Activated CD4-positive, alpha-beta T cell treated with anti-CD3 and anti-CD28 coated beads, Interleukin-2, amount 50 U/mL, for 1 hour (primary cell): ENCODE measurements at regions not wholly inside any gene's neighbourhood (a gene's known extent, or its start where the extent isn't known, plus 50 kb on each side); places are given as distances from the start of the nearest gene placed in this dataset.

Experiments used
- DNase-seq: peaks from one replicate; pipeline ENCODE4 v3.0.0-alpha.2; 2020

DNA sequence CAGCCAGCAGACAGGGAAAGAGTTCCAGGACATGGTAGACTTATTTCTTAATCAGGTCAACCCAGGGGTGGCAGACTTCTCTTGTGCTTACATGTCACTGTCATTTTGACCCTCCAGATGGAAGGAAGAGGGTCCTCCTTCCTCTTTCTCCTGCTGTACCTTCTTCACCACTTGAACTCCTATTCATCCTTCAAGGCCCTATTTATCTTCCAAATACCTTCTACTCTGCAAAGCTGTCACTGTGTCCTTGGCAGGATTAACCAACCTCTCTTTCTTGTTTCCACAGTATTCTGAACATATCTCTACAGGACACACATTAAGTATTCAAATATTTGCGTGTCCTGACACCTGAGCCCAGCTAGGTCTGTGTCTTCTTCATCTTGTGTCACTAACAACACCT lies 163.1 kb downstream of the DICER1 start:
- no peak for DNase-seq

DNA sequence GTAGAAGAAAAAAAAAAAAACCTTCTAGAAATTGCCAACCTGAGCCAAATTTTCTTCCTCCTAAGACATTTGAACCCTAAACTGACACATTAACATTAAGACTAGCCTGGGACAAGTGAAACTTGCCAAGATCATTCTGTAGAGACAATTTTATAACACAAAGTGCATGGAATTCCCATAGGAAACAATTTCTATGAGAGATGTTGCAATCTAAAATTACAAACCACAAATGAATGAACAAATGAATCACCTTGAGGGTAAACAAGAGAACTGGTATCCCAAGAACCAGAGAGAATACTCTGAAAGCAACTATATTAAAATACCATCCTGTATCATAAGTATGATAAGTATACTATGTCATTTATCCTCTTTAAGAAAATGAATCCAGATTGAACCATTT lies 165.3 kb downstream of the DICER1 start:
- DNase-seq: no peak

DNA sequence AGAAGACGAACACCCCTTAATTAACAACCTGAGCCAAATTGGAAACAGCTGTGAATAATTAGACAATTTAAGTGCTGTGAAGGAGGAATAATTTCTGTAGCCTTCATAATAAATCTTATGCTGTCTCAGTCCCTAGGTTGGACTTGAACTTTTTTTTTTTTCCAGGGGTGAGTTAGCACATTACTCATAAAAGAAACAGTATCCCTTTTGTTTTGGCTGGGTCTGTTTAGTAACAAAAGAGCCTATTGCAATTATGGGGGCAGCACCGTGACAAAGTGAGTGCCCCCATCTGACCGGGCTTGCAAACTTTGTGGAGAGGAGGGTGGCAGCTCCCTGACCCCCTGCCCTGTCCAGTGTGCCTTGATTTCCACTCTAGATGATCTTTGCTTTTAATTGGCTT lies 167.4 kb downstream of the DICER1 start:
- no peak for DNase-seq

DNA sequence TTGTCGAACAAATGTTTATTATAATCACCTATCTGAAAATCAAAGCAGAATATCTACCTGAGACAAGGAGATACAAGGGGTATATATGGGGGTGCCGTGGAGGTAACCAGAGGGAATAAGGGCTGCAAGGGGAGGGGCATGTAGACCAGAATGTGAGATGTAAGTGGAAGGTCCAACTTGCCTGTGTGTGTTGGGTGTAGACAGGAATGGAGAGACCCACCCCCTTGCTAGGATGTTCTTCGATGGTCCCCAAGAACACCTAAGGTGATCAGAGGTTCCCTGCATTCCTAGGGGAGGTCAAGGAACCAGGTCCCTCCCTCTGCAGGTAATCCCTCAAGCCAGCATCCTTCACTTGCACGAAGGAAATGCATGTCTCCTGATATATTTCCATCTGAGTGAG lies 167.9 kb downstream of the DICER1 start:
- DNase-seq: no peak

DNA sequence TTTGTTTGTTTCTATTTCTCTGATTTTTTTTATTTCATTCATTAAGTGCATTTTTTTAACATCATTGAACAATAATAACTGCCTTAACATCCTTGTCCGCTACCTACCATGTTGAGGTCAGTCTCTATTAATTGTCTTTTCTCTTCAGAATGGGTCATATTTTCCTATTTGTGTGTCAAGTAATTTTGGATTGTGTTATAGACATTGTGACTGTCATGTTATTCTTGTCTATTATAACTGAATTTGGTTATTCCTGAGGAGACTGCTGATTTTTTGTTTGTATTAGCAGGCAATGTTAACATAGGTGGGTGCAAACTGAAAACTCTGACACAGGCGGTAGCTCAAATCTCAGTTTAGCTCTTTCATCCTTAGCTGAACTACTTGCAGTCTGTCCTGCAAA lies 169.9 kb downstream of the DICER1 start:
- no peak for DNase-seq

DNA sequence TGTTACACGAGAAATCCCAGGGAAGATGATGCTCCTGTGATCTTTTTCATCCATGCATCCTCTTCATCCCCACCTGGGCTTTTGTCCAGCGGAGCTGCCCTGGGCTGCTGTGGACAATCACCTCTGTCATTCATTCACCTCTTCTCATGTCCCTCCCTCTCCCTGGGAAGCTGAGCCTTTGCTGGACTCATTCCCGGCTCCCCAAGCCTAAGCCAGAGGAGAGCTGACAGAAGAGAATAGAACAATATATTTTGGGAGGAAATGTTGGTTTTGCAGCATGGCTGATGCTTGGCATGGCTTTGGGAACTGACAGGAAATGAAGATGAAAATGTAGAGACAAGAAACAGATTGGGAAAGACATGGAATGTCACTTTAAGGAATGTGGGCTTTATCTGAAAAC lies 177.4 kb downstream of the DICER1 start:
- no peak for DNase-seq

DNA sequence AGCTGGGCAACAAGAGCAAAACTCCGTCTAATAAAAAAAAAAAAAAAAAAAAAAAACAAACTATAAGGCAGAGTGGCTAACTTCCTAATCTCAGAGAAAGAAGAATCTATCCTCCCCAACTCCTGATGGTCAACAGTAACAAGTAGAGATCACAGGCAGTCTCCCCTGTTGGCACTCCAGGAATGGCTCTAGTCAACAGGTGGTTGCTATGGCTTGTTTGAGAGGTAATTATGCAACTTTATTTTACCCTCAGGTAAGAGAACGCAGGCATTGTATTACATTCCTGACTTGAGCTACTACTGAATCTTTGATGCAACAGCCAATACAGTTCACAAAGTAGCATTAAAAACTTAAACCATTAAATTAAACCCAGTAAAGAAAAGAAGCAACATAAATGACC lies 180.3 kb downstream of the DICER1 start:
- DNase-seq: no peak

DNA sequence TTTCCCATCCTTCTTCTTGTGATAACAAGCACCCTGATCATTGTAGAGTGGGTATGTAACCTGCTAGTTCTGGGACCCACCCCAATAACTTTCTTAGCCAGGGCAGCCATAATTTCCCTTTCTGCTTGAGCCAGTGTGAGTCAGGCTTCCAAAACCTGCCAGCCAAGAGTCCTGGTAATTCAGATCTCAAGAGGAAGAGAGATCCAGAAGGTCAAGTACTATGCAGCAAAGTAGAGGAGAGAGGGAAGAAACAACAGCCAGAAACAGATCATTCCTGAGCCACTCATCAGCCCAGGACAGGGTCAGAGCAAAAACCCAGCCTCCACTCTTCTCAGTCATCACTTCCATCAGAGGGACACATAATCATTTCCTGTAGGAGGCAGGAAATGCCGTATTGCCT lies 182.0 kb downstream of the DICER1 start:
- DNase-seq: no peak

DNA sequence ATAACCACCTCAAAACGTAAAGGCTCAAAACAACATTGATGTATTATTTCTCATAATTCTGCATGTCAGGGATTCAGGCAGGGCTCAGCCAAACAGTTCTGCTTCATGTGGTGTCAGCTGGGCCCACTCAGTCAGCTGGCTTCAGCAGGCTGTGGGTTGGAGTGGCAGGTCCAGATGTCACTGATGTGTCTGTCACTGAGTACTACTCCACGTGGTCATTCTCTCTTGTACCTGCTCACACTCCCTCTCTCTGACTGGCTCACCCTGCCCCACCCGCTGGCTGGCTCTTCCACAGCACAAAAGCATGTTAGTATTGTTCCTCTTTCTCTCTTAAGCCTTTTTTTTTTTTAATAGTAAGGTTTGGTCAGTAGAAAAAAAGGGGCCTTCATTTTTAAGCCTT lies 182.4 kb downstream of the DICER1 start:
- DNase-seq: no peak

DNA sequence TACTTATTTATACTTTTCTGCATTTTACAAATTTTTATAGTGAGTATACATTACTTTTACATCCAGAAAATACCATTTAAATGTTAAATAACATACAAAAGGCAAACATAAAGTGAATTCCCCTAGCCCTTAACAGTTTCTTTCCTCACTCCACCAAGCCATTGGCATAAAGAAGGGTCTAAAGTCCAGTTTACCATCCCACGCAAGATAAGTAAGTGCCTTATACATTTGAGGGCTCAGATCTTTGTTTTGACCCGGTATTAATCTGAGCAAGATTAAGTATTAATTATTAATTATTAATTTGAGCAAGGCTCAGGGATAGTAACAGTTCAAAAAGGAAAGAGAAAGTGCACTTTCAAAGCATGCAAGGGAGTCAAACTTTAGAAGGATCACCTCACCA lies 182.9 kb downstream of the DICER1 start:
- no peak for DNase-seq

DNA sequence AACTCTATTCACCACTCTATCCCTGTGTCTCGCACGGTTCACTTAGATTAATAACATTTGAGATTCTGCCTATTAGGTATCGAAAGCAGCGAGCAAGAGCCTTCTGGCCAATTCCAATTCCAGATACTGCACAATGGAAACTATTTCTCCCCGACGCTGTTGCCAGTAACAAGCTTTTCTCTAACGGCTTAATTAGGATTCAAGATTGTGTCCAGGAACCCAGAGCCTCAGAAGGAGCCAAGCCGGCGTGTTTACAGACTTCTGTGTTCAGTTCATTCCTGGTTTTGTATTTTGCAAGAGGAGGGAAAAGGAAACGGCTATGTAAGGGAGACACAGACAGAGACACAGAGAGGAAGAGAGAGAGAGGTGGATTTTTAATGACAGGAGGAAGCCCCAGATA lies 185.6 kb downstream of the DICER1 start:
- DNase-seq: no peak

DNA sequence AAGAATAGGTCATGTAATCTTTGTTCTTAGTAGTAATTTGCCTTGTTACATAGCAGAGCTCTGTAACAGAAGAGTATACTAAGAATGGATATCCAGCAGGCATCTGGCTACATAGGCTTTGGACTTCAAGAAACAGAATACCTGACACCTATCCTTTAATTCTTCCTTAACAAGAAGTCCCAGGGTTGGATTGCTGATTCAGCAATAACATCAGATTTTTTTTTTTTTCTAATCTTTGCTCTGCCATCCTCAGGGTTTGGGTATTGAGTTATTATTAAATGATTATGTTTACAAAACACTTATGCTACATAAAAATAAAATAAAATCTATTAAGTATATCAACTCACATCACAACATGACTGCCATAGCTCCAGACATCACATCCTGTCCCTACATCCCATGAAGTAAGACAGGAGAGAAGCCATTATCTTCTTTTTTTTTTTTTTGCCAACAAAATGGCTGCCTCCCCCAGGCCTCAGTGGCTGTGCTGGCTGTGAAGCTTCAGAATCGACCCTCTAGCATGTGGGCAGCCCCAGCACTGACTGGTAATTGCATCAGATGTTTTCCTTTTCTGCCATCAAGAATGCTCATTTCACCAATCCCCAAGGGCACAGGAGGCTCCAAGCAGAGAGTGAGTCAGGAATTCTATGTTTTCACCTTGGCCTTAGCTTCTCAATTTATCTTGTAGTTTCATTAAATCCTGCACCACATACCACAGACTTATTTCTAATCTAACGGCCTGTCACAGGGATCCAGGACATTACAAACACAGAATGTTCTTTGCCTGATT lies 186.2 kb downstream of the DICER1 start:
- no peak for DNase-seq

DNA sequence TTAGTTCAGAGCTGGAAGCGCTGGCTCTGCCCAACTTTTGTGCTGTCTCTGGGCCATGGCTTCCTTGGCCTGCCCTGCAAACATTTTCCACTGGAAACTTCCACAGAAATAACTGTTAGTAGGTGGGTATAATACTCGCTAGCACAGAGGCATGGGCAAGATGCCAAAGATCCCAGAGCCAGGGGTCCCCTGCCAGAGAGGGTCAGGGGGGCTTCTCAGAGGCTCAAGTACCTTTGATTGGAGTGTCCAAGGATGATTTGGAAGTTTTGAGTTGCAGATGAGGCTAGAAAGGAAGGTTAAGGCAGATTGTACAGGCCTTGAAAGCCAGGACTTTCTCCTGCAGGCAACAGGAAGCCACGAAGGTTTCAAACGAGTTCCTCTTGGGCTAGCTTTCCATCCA lies 187.6 kb downstream of the DICER1 start:
- DNase-seq: no peak

DNA sequence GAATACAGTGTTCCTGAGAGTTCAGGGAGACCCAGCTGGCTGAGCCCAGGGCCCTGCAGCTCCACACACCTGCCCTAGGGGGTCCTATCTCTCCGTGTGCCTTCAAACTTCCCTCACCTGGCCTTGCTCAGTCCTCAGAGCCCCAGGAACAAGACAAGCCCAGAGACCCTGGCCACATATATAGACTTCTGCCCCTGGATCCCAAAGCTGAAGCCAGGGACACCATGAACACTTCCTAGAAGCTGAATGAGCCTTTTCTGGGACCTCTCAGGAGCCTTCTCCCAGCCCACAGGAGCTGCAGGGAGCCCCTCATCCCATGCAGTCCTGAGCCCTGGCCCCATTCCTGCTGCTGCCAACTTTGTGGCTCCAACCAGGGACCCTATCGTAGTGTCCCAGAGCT lies 190.5 kb downstream of the DICER1 start:
- no peak for DNase-seq

DNA sequence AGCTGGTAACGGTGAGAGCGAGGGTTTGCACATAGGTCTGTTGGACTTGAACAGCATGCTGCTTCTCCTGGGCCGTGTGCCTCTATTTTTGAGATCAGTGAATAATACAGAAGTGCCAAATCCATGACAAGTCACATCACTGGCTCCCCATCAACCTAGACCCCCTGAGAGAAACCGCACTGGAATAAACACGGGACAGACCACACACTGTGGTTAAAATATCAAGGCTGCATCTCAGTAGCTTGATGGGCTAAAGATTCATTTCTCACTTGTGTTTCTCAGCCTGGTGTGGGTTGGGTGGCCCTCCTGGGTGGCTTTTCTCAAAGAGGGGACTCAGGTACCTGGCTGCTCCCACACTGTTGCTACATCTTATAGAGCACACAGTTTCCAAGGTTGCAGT lies 191.0 kb downstream of the DICER1 start:
- no peak for DNase-seq

DNA sequence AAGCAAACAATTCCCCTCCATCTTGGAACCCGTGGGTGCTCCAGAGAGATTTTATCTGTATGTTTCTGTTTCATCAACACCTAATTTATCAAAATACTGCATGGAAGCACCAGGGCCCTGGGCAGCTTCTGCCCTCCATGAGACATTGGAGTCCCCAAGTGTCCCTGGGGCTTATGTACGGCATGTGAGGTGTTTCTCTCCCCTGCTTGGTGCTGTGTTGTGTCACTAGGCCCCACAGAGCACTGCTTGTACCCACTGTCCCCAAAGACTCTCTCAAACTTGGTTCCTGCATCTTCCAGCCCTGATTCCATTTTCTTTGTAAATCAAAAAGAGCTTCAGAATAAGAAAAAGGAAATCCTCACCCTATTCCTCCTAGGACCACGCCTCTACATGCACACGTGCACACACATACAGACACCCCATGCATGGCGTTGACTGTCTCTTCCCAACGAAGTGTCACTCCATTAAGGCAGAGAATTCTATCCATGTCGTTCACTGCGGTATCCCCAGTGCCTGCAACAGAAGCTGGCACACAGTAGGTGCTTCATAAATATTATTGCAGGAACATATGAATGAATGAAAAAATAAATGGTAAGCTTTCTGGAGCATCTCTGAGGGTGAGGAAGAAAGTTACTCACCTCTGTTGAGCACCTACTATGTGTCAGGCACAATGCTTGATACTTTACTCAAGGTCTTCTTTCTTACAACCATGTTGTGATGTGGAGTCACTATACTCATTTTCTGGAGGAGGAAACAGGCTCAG lies 191.6 kb downstream of the DICER1 start:
- DNase-seq: no peak

DNA sequence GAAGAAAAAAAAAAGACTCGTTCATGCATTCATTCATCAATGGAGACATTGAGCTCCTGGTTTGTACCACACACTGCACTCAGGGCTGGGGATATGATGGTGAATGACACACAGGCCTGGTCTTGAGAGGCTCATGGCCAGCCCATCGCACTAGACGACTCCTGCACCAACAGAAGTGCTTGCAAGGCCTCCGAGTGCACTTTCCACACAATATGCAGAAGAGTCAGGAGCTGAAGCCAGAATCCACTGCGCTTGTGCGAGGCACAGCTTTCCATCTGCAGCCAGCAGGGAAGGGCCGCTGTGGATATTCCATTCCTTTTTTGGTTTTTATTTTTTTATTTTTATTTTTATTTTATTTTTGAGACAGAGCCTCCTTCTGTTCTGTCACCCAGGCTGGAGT lies 192.4 kb downstream of the DICER1 start:
- DNase-seq: no peak

DNA sequence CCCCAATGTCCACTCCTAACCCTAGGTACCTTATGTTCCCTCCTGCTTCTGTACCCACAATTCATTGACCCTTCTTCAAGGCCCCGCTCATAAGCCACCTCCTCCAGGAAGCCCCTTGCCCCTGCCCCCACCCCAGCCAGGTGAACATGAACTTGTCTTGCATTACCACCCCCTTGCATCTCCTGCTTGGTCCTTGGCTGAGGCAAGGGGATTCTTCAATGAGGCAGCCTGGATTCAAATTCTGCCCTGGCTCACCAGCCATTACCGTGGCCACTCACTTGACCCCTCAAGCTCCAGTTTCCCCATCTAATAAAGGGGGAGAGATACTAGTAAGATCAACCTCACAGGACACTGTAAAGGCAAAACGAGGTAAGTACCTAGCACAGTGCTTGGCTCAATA lies 193.1 kb downstream of the DICER1 start:
- no peak for DNase-seq

DNA sequence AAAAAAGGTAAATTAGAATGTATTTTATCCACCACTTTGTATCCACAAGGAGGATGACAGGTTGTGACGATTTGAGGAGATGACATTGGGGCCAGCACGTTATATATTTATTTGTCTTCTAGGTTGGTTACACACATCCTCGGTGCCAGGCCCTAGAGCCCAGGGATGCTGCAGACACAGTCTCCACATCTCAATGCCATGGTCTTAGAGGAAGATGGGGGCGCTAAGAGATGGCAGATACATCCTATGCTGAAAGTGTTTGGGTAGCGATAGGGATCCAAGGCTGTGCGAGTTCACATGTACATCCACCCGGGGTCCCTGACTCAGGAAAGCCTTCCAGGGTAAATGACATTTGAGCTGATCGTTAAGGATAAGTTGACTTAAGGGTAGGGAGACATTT lies 193.1 kb upstream of the GSC start:
- no peak for DNase-seq

DNA sequence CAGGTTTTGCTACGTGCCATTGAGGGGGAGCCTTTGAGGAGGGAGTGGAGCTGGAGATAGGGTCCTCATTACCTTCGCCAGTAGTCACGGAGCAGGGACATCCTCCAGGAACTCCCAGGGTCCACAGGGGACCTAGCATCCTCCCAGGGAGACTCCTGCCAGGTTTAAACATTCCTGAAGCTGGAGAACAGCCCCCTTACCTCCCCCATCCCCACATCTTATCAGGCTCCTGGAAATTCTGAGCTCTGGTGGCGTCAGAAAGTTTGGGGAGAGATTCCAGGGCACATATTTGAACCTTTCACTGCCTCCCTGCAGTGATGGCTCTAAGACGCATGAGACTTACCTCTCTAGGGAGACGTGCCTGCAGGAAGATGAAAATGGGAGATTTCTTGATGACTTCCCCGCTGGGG lies 192.3 kb upstream of the GSC start:
- no peak for DNase-seq

DNA sequence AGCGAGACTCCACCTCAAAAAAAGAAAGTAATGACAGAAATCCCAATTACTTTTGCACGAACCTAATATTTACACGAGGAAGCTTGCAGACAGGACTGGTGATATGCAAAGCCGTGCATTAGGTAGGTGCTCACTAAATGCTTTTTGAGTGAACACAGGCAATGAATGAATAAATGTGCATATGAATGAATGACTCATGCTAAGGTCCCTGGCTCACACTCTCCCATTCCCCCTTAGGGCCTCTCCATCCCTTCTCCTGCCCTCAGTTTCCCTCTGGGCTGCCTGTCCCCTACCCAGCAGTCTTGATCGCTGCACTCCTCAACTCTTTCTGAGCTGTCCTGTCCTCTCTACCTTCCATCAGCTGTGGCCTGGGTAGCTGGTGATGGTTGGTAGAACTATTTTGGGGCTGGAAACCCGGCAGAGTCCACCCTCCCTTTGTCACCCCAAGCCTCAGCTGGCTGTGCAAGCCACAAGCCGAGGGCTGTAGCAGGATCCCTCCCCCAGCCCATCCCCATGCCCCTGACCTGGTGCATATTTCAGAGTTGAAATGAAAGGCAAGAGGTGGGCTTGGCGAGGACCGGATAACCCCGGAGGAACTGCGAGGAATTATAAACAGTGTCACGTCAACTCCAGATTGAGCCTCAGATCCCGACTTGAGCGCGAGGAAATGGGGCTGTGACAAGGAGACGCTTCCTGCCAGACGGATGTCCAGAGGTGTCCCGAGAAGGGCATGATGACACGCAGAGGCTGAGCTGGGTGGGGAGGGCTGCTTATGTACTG lies 191.7 kb upstream of the GSC start:
- DNase-seq: no peak

DNA sequence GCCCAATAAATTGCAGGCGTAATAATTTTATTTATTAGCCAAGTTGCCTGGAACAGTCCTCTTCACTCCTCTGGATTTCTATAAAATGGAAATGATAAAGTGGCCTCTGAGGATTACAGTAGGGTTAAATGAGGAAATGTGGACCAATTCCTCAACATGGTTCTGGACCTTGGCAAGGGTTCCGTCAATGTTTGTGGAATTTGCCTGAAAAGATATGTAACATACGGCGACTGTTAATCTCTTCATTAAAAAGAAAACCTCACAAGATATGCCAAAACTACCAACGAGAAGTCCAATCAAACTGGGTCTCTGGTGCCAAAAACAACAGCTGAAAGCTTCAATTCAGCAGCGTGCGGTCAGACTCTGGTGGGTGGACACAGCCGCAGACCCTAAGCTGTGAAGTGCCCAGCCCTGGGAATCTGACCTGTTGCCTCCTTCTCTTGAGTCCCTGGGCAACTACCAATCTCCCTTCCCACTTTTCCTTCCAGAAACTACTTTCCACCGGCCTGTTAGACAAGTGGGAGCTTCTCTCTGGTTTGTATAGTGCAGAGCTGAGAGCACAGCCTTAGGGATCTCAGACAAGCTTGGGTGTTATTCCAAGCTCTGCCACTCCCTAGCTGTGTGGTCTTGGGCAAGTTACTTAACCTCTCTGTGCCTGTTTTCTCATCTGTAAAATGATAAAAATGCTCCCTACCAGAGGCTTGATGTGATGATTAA lies 190.5 kb upstream of the GSC start:
- DNase-seq: no peak

DNA sequence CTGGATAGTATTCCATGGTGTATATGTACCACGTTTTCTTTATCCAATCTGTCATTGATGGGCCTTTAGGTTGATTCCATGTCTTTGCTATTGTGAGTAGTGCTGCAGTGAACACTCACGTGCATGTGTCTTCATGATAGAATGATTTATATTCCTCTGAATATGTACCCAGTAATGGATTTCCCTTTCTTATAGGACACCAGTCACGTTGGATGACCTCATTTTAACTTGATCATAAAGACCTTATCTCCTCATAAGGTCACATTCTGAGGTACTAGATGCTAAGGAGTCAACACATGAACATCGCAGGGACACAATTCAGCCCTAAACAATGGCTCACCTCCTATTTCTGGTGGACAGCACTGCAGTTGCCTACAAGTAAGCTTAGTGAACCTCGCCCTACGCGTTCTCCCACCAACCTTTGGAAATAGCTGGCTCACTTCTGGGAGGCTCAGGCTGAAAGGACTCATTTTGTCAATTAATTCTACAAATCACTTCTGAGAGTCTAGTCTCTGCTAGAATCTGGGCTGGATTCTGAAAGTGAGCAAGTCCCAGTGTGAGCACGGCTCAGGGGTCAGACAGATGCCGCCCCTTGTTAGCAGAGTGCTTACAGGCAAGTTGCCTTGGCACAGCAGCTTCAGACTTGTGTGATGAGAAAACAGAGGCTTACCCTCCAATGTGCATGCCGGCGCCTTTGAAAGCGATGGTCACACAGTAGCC lies 183.8 kb upstream of the GSC start:
- DNase-seq: no peak
